ENCODE measurements at regions not wholly inside any gene's neighbourhood (a gene's known extent, or its start where the extent isn't known, plus 50 kb on each side); places are given as distances from the start of the nearest gene placed in this dataset.

- Histone ChIP-seq H3K4me1 (ENCODE audit: insufficient read depth, low read length) (no peaks in the 10 kb centered on the region), H3K9me3 (ENCODE audit: control insufficient read depth in 1 of 2, insufficient read depth in 1 of 2, low read length in 2 of 2) (peaks cover 0 to 3% of the 10 kb centered on the region in 2 experiments), H3K27ac (ENCODE audit: low read depth in 1 of 2, low read length in 2 of 2) (no peak overlapping the region), H3K36me3 (ENCODE audit: insufficient read depth, low read length) (no peaks in the 10 kb centered on the region), H3K27me3 (ENCODE audit: control insufficient read depth in 1 of 2, insufficient read depth in 2 of 2, low read length in 2 of 2) (no peaks in the 10 kb centered on the region), H3K4me3 (ENCODE audit: low read length) (no peak overlapping the region)
- no peak for TF ChIP-seq CTCF (IDR thresholded peaks at IDR 0.05)
- Mint-ChIP-seq H3K4me1 (ENCODE audit: low read depth) (peaks cover 1% of the 10 kb centered on the region), H3K9me3 (no peaks in the 10 kb centered on the region), H3K27ac (no peak overlapping the region), H3K27me3 (no peaks in the 10 kb centered on the region), H3K4me3 (no peak overlapping the region), H3K36me3 (ENCODE audit: low read depth) (no peaks in the 10 kb centered on the region)
- ATAC-seq (ENCODE audit: poor library complexity) (no peak), DNase-seq (no peak)
- intact Hi-C loops (cut with DNase I, micrococcal nuclease): no loop called here
- CTCF ChIA-PET: interaction anchor here (1.4 kb wide), 1 partner anchor 14 kb away, joined by 3 read pairs; no protein-coding TSS in a partner anchor
- POLR2A ChIA-PET: interaction anchor here (1.2 kb wide), 1 partner anchor 266 kb away, joined by 3 read pairs; no protein-coding TSS in a partner anchor
Observed at GRCh38 chr2:106012591-106013347, 181.3 kb downstream of the UXS1 start.

GRCh38 chr2:106012001-106012590 is 182.0 kb downstream of the UXS1 start:
- H3K27ac Mint-ChIP-seq: no peak overlapping the region
- POLR2A ChIA-PET: interaction anchor here (1.2 kb wide), 1 partner anchor 265 kb away, joined by 3 read pairs; no protein-coding TSS in a partner anchor
- peak in 1 of 14 experiments; percentile 13 for DNase-seq
- CTCF ChIA-PET: no interaction called here
- no peaks in the 10 kb centered on the region for H3K4me1 Mint-ChIP-seq (ENCODE audit: low read depth)
- no peak overlapping the region for H3K4me3 ChIP-seq (ENCODE audit: low read length)
- H3K27ac ChIP-seq (ENCODE audit: low read depth in 1 of 2, low read length in 2 of 2): no peak overlapping the region
- no peak overlapping the region for H3K4me3 Mint-ChIP-seq
- peaks cover 2% of the 10 kb centered on the region for H3K36me3 Mint-ChIP-seq (ENCODE audit: low read depth)
- ATAC-seq (ENCODE audit: poor library complexity): no peak
- peaks cover 6 to 9% of the 10 kb centered on the region in 2 experiments for H3K9me3 ChIP-seq (ENCODE audit: control insufficient read depth in 1 of 2, insufficient read depth in 1 of 2, low read length in 2 of 2)
- H3K9me3 Mint-ChIP-seq: peaks cover under 1% of the 10 kb centered on the region
- no peaks in the 10 kb centered on the region for H3K27me3 ChIP-seq (ENCODE audit: control insufficient read depth in 1 of 2, insufficient read depth in 2 of 2, low read length in 2 of 2)
- no peaks in the 10 kb centered on the region for H3K36me3 ChIP-seq (ENCODE audit: insufficient read depth, low read length)
- H3K4me1 ChIP-seq (ENCODE audit: insufficient read depth, low read length): no peaks in the 10 kb centered on the region
- no peaks in the 10 kb centered on the region for H3K27me3 Mint-ChIP-seq
- TF ChIP-seq CTCF (IDR thresholded peaks at IDR 0.05): no peak
- intact Hi-C loops (cut with DNase I, micrococcal nuclease): no loop called here

GRCh38 chr2:106011380-106011779 is 182.7 kb downstream of the UXS1 start:
- peaks cover 8% of the 10 kb centered on the region for H3K9me3 Mint-ChIP-seq
- ATAC-seq (ENCODE audit: poor library complexity): no peak
- no peaks in the 10 kb centered on the region for H3K27me3 ChIP-seq (ENCODE audit: control insufficient read depth in 1 of 2, insufficient read depth in 2 of 2, low read length in 2 of 2)

More at GRCh38 chr2:106011380-106011779, 182.7 kb downstream of the UXS1 start:
- intact Hi-C loops (cut with DNase I, micrococcal nuclease): no loop called here
- Mint-ChIP-seq H3K4me3 (no peak overlapping the region), H3K27me3 (no peaks in the 10 kb centered on the region), H3K27ac (no peak overlapping the region), H3K4me1 (ENCODE audit: low read depth) (no peaks in the 10 kb centered on the region), H3K36me3 (ENCODE audit: low read depth) (peaks cover 9% of the 10 kb centered on the region)
- Histone ChIP-seq H3K4me1 (ENCODE audit: insufficient read depth, low read length) (no peaks in the 10 kb centered on the region), H3K9me3 (ENCODE audit: control insufficient read depth in 1 of 2, insufficient read depth in 1 of 2, low read length in 2 of 2) (peaks cover 6 to 9% of the 10 kb centered on the region in 2 experiments), H3K4me3 (ENCODE audit: low read length) (no peak overlapping the region), H3K36me3 (ENCODE audit: insufficient read depth, low read length) (no peaks in the 10 kb centered on the region), H3K27ac (ENCODE audit: low read depth in 1 of 2, low read length in 2 of 2) (no peak overlapping the region)
- TF ChIP-seq CTCF (IDR thresholded peaks at IDR 0.05): no peak
- ChIA-PET POLR2A (interaction anchor here (1.2 kb wide), 1 partner anchor 265 kb away, joined by 3 read pairs; no protein-coding TSS in a partner anchor), CTCF (no interaction called here)
- no peak for DNase-seq

Data from CD4-positive, alpha-beta T cell (primary cell).